HG03196 (cell line): ENCODE measurements at regions not wholly inside any gene's neighbourhood (a gene's known extent, or its start where the extent isn't known, plus 50 kb on each side); places are given as distances from the start of the nearest gene placed in this dataset.
"Not testable (repeated sequence)": the region's sequence is repeated elsewhere in the genome, so short reads cannot be mapped to it uniquely, and the experiment has no call there.

Source experiments
- ATAC-seq: cut with Tn5 transposase; IDR thresholded peaks from one replicate; pipeline ENCODE4 v1.9.1; 2021; ENCODE audit not compliant: unreplicated experiment

DNA sequence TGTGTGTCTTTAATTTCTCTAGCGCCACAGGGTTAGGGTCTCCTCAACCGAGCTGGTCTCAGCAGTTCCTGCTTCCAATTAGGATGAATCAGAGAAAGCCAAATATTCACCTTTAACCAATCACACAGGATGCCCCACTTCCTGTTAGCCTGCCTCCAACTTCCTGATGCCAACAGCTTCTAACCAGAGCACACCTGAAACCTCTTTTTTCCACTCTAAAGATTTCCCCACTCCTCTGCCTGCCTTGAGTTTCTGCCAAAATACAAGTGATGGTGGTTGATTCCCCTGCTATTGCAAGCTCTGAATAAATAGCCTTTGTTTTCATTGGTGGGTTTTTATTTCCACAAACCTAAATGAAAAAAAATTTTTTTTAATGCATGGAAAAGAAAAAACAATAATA is 144.7 kb upstream of the UST start:
- ATAC-seq = no peak

GRCh38 chr6:148608199-148608951 is 138.5 kb upstream of the UST start:
- no peak for ATAC-seq

- no peak for ATAC-seq
Observed at GRCh38 chr6:148611213-148611612, 135.6 kb upstream of the UST start.

DNA sequence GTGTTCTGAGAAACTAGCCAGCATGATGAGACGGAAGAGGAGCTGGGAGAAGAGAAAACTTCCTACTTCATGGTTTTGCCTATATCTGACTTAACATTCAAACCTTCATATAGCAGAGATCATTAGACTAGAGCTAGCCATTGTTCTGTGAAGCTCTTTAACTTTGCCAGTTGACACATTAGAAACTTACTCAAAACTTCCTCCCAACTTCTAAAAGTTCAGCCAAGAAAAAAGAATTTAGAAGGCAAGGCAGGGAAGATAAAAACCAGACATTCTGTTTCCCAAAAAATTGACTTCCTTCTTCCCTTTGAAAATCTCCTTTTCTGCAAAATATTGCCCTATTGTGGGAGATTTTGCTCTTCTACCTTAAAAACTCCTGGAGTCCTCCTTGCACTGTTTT is 134.8 kb upstream of the UST start:
- no peak for ATAC-seq

GRCh38 chr6:148614602-148615001 is 132.2 kb upstream of the UST start:
- ATAC-seq = no peak

GRCh38 chr6:148616841-148617240 is 130.0 kb upstream of the UST start:
- no peak for ATAC-seq

DNA sequence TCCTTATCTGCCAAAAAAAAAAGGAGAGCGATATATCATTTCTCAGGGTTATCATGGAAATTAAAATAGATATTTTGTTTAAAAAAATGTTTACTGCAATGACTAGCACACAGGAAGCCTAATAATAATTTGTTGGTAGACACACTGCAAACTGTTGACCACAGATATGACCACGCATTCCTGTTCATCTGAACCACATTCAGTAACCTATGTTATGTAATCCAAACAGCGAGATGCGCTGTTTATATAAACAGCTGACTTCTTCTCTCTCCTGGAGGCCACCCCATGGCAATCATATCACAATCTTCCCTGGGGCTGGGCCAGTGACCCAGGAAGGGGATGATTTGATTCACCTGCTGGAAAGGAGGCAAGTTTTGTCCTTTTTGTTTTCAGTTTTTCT is 129.3 kb upstream of the UST start:
- no peak for ATAC-seq

DNA sequence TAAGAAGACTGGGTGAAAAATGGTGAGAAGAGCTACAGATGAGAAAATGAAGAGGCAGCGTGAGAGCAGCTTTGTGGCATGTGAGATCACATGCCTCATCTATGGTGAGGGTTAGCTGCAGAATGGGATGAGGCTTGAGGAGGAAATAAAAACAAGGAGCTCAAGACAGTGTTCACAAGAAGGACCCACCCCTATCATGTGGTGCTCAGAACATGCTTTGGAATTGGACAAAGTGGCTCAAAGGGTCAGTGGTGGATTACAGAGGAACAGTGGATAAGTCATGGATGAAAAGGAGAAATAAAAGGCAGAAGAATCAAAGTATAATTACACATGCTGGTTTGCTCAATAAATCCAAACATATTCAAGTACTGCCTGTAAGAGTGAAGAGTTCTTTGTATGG is 126.9 kb upstream of the UST start:
- ATAC-seq = no peak

DNA sequence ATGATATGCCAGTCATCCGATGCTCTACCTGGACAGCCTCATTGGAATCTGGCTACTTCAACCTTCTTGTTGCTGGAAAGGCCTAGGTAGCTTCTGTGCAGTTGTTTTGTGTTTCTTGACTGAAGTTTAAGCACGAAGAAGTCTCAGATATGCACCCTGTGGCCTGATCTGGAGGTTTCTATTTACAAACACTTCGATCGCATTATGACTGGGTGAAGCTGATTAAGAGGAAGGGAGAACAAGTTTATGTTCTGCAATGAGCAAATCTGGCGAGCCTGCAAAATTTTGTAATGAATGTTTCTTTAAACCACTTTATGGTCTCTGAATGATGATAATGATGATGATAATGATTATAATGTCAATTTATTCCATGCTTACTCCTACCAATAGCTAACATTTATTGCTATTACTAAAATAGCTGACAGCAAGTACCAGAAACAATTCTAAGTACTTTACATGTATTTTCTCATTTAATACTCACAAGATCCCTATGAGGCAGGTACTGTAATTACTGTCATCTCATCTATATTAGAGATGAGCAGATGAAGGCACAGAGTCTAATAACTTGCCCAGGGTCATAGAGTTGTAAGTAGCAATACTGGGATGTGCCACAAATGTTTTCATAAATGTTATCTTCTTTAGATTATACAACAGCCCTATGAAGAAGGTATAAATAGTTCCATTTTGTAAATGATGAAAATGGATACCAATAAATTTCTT is 126.1 kb upstream of the UST start:
- ATAC-seq = no peak

DNA sequence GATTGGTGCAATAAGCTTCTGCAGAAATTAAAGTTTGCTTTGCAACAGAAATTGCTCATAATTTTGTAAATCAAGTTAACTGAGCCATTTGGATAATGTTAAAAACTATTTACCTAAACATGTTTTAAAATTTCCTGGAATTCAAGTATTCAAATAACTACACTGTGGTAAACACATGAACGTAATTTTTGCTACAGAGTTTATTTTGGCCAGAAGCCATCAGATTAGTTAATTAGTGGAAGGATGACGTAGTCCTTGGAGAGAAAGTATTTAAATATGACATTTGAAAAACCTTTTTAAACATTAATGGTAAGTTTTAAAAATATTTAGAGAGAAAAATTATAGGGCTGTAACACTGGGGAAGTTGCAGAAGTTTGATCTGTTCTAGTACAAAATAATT is 121.2 kb upstream of the UST start:
- ATAC-seq = no peak

DNA sequence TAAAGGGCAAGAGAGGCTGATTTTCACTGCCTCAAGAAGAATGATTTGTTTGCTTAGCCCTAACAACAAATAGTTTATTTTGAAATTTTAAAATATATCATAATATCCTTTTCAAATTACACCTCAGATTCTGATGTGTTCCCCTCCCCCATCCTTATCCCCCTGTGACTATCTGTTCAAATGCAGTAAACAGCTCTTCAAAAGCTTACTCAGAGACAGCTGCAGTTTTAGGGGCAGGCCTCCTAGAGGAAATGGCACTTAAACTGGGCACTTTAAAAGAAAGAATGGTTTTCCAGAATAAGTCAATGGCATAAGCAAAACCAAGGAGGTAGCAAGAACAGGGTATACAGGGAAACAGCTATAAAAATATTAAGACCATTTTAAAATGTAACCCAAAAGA is 118.6 kb upstream of the UST start:
- ATAC-seq = no peak

DNA sequence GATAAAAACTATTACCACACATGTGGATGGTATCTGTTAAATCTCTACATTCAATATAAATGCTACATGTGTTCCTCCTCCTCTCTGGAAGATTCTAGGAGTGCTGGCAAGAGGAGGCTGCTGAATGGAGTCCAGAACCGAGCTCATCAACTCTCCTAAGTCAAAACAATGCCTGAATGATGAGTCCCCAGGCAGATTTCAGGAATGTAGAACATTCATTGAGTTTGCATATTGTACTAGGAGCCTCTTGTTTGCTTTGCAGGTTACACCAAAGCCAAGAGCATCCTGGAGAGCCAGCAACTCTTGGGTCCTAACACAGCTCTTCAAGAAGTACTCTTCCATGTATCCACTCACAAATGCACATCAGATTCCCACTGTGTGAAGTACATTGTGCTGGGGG is 117.6 kb upstream of the UST start:
- ATAC-seq = no peak

DNA sequence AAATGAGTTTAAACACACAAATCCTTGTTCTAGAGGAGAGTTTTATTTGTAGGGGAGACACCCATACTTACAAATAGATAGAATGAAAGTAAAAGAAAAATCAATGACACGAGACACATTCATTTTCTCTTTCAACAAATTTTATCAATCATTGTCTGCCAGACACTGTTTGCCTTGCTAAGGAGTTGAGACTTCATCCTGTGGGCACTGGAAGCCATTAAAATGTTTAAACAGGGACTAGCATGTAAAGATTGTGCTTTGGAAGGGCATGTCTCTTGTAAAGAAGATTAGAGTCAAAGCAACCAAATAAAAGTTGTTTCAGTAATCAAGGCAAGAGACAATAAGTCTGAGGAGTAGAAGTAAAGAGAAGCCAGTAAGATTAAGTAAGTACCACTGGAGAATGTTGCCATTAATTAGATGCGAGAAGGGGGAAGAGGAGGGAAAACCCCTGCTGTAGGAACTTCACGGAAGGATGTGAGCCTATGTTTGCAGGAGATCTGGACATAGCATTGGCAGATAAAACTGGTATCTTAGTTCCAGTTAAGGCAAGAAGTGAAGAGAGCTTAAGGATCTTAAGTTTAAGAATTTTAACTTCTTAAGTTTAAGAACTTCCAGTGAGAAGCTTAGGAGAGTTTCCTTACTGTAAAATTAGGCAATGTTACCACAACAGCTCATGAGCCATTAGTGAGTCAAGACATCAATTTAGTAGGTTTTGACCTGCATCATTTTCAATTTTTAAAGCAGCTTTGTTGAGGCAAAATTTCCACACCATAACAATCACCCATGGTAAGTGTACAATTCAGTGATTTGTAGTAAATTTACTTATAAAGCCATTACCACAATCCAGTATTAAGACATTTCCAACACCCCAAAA is 117.0 kb upstream of the UST start:
- ATAC-seq = no peak

DNA sequence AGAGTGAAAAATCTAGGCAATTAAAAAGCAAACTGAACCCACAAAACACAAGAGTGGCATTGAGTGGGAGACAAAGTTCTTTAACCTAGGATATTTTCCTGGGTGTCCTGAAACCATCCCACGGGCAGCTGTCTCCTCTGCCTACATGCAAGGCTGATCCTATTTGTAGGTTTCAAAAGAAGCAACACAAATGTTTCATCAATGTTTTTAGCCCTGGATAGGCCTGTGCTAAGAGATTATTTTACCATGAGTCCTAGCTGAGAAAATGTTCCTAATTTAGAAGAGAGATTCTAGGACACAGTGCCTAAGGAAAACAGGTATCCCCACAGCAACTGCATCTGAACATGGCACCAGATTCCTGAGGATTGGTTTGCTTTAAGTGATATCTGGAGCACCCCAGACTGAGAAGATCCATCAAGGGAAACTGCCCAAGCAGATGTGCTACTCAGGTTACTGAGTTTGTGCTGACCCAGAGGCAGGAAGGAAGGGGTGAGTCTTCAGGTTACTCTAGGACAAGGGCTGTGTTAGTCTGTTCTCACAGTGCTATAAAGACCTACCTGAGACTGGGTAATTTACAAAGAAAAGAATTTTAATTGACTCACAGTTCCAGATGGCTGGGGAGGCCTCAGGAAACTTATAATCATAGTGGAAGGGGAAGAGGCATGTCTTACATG is 111.6 kb upstream of the UST start:
- ATAC-seq = no peak

DNA sequence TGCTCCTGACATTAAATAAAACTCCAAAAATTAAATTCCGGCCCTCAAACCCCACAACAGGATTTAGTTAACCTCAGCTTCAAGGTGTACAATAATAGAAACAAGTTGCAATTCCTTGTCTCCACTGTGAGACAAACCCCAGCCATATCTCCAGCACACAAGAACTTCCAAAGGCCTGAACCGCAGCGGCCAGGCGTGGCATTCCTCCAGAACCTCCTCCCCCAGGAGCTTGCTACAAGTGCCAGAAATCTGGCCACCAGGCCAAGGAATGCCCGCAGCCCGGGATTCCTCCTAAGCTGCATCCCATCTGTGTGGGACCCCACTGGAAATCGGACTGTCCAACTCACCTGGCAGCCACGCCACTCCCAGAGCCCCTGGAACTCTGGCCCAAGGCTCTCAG is 105.0 kb upstream of the UST start:
- not testable (repeated sequence) for ATAC-seq

DNA sequence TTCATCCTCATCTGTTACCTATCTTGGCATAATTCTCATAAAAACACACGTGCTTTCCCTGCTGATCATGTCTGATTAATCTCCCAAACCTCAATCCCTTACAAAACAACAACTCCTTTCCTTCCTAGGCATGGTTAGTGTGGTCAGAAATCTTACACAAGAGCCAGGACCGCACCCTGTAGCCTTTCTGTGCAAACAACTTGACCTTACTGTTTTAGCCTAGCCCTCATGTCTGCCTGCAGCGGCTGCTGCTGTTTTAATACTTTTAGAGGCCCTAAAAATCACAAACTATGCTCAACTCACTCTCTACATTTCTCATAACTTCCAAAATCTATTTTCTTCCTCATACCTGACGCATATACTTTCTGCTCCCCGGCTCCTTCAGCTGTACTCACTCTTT is 103.6 kb upstream of the UST start:
- not testable (repeated sequence) for ATAC-seq

DNA sequence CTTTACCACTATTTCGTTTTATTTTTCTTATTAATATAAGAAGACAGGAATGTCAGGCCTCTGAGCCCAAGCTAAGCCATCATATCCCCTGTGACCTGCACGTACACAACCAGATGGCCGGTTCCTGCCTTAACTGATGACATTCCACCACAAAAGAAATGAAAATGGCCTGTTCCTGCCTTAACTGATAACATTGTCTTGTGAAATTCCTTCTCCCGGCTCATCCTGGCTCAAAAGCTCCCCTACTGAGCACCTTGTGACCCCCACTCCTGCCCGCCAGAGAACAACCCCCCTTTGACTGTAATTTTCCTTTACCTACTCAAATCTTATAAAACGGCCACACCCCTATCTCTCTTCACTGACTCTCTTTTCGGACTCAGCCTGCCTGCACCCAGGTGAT is 101.8 kb upstream of the UST start:
- ATAC-seq = not testable (repeated sequence)

DNA sequence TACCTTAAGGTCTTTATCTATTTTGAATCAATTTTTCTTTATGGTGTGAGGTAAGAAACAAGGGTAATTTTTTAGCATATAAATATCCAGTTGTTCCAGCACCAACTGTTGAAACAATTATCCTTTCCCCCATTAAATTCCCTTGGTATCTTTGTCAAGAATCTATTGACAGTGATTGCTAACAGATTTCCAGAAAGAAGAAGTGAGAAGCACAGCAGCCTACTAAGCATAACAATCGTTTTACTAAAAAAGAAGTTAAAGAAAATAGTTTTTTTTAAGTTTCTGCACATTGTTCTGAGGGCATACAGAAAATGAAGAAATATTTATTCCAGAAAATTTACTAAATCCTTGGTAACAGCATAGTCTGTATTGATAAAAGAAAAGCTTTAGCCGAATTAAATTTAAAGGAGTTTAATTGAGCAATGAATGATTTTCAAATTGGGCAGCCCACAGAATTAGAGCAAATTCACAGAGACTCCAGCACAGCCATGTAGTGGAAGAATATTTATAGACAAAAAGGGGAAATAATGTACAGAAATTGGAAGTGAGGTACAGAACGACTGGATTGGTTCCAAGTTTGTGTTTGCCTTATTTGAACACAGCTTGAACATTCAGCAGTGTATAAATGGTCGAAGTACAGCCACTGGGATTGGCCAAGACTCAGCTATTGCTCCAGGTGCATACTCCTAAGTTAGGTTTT is 97.9 kb upstream of the UST start:
- ATAC-seq = no peak

DNA sequence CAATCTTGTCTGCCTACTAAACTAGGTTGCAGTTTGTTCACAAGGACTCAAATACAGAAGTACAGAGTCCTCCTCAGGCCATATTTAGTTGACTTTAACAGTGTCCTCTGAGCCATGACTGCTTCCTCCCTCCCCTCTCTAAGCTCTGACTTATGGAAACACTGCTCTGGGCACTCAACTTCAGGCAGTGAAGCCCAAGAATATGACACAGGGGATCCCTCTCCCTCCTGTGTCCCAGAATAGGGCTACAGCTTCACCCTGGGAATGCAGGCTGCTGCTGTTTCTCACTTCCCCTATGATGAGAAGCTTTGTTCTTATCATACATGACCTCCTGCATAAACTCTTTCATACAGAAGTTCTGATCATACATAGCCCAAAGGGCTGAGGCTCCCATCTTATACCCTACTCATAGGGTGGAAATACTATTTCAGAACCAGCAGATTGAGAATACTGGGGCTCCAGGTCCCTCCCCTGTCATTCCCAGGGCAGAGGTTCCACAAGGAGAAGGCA is 97.3 kb upstream of the UST start:
- ATAC-seq = no peak

DNA sequence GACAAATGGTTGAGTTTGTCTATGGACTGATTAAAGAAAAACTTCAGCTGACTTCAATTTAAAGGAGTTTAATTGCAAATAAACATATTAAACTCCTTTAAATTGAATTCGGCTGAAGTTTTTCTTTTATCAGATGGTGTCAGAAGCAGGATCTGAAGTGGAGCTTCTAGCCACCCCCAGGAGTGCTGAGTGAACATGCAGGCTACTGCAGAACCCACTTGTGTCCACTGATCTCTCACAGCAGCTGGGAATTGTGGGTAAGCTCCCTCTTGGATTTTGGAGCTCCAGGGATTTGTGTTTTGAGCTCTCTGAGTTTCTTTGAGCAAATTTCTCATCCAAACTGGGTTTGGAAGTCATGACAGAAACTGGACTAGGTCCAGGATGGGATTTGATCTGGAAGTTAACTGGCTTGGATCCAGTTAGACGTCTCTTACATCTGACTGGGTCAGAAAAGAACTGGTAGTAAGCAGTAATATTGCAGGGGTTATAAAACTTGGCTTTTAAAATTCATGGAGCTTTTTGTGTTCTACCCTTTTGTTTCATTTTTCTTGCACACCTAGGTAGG is 95.8 kb upstream of the UST start:
- ATAC-seq = no peak
